ENCODE measurements at regions not wholly inside any gene's neighbourhood (a gene's known extent, or its start where the extent isn't known, plus 50 kb on each side); places are given as distances from the start of the nearest gene placed in this dataset.

DNA sequence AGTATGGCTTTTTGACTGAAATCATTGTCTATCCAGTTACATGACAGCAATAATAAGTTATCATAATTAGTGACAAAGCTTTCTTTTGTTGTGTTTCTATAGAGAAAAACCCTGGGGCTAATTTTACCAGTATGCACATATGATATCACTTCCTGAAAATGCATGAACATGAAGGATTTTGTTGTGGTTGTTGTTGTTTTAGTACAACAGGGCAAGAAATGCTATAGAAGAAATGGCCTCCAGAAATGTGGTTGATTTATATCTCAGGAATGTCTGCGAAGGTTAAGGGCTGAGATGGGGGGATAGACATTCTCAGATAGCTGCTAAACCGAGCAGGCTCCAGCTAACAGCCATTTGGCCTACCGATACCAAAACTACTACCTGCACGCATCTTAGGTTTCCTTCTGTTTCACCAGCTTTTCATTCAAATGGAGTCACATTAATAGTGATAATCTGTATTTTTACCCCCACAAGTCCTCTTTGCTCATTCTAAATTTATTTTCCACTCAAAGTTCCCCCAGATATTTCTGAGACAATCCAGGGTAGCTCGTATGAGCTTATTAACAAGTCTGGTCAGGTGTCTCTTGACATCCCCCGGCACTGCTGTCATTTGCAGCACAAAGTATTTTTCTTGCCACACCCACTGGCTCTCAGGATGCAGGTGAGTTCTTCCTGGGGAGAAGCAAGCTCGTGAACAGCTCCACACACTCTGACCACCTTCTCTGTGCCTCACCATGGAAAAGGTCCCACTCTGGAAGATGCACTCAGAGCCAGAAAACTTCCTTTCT, 232.4 kb upstream of the GAS1 start:
- TF ChIP-seq, protein P1, sequence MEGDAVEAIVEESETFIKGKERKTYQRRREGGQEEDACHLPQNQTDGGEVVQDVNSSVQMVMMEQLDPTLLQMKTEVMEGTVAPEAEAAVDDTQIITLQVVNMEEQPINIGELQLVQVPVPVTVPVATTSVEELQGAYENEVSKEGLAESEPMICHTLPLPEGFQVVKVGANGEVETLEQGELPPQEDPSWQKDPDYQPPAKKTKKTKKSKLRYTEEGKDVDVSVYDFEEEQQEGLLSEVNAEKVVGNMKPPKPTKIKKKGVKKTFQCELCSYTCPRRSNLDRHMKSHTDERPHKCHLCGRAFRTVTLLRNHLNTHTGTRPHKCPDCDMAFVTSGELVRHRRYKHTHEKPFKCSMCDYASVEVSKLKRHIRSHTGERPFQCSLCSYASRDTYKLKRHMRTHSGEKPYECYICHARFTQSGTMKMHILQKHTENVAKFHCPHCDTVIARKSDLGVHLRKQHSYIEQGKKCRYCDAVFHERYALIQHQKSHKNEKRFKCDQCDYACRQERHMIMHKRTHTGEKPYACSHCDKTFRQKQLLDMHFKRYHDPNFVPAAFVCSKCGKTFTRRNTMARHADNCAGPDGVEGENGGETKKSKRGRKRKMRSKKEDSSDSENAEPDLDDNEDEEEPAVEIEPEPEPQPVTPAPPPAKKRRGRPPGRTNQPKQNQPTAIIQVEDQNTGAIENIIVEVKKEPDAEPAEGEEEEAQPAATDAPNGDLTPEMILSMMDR (IDR thresholded peaks at IDR 0.05), result no peak
- no peak for TF ChIP-seq POLR2A (IDR thresholded peaks at IDR 0.05)

All from heart left ventricle (tissue), 13 donors.